ENCODE measurements at regions not wholly inside any gene's neighbourhood (a gene's known extent, or its start where the extent isn't known, plus 50 kb on each side); places are given as distances from the start of the nearest gene placed in this dataset.

GRCh38 chr21:35428001-35428320 lies 378.9 kb upstream of the RUNX1 start:
- no peaks in the 10 kb centered on the region for H3K36me3 ChIP-seq
- H3K9me3 ChIP-seq: peaks cover 21% of the 10 kb centered on the region
- no peaks in the 10 kb centered on the region for H3K4me1 ChIP-seq
- TF ChIP-seq Cebpa-rat (IDR thresholded peaks at IDR 0.05): no peak
- no peak overlapping the region for H3K27ac ChIP-seq
- no peak overlapping the region for H3K4me3 ChIP-seq
- no peaks in the 10 kb centered on the region for H3K27me3 ChIP-seq
- H3K4me2 ChIP-seq: no peak overlapping the region
- H3K9ac ChIP-seq: no peak overlapping the region
- no peaks in the 10 kb centered on the region for H4K20me1 ChIP-seq

GRCh38 chr21:35427320-35428000 lies 378.4 kb upstream of the RUNX1 start:
- no peak overlapping the region for H3K9ac ChIP-seq
- H3K4me1 ChIP-seq: no peaks in the 10 kb centered on the region
- no peaks in the 10 kb centered on the region for H4K20me1 ChIP-seq
- peaks cover 19% of the 10 kb centered on the region for H3K9me3 ChIP-seq
- H3K4me2 ChIP-seq: no peak overlapping the region
- H3K4me3 ChIP-seq: no peak overlapping the region
- no peaks in the 10 kb centered on the region for H3K36me3 ChIP-seq
- H3K27ac ChIP-seq: no peak overlapping the region
- no peak for TF ChIP-seq Cebpa-rat (IDR thresholded peaks at IDR 0.05)
- H3K27me3 ChIP-seq: no peaks in the 10 kb centered on the region

DNA sequence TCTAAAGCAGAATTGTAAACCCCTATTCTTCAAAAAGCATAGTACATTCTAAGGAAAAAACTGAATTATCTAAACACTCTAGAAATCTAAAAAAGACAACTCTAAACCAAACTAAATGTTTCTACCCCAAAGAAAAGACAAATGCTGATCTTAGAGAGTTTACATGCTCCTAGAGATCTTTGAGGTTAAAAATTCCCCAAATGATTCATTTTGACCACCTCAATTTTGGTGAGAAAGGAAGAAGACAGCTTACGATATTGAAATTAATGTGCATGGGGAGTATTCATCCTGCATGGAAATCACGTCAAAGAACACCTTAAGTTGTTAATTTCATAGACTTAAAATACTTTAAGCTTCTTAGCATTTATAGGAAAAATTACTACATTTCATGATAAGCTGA lies 377.8 kb upstream of the RUNX1 start:
- Histone ChIP-seq H3K36me3 (no peaks in the 10 kb centered on the region), H3K27ac (no peak overlapping the region), H3K4me2 (no peak overlapping the region), H3K27me3 (no peaks in the 10 kb centered on the region), H3K9ac (no peak overlapping the region), H4K20me1 (no peaks in the 10 kb centered on the region), H3K4me1 (no peaks in the 10 kb centered on the region), H3K9me3 (peaks cover 19% of the 10 kb centered on the region), H3K4me3 (no peak overlapping the region)
- no peak for TF ChIP-seq Cebpa-rat (IDR thresholded peaks at IDR 0.05)

DNA sequence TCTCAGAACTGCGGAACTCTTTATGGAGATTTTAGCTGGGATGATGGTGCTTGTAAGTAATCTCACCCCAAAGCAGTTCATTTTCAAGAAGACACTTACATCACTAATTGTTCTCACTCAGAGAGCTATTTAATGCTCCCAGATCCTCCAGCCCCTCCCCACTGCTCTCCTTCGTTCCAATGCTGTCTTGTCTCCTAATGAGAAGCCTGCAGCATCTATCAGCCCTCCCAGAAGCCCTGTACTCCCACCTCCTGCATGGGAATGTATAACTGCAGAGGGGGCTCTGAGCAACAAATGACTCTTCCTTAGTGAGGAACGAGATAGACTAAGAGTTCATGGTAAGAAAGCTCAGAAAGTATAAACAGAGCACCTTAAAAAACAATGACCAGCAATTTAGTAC lies 377.4 kb upstream of the RUNX1 start:
- no peak overlapping the region for H3K4me2 ChIP-seq
- TF ChIP-seq Cebpa-rat (IDR thresholded peaks at IDR 0.05): no peak
- H3K4me3 ChIP-seq: no peak overlapping the region
- H3K9ac ChIP-seq: no peak overlapping the region
- no peaks in the 10 kb centered on the region for H3K27me3 ChIP-seq
- no peak overlapping the region for H3K27ac ChIP-seq
- H4K20me1 ChIP-seq: no peaks in the 10 kb centered on the region
- no peaks in the 10 kb centered on the region for H3K4me1 ChIP-seq
- H3K36me3 ChIP-seq: no peaks in the 10 kb centered on the region
- H3K9me3 ChIP-seq: peaks cover 19% of the 10 kb centered on the region

DNA sequence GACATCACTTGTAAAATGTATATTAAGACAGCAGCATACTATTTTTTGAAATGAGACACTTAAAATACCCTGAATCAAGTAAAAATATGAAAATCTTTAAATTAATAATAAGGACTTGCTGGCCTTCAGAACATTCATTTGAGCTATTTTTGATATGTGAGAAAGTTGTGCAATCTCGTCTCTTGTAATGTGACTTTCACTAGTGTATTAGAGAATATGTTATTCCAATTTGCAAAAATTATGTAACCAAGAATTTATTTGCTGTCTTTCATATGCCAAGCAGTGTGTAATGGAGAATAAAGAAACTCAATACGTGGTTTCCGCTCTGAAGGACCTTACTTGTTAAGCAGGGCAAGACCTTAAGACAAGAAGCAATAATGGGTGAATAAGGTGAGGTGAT lies 375.0 kb upstream of the RUNX1 start:
- no peak overlapping the region for H3K27ac ChIP-seq
- peaks cover 23% of the 10 kb centered on the region for H3K9me3 ChIP-seq

DNA sequence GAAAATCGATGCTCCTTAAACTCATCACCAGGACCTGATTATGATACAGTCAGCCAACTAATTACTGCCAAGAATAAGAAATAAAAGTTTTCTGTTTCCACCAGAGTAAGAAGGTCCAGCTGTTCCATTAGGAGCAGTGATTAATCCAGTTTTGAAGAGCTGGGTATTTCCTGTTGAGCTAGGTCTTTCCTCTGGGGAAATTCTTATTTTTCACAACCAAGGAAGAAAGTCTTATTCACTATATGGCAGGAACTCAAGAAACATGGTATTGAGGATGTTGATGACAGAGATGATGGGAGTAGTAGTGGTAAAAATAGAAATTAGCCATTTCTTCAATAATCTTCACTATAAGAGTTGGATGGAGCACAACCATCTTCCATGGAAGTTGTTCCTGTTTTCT lies 374.6 kb upstream of the RUNX1 start:
- Histone ChIP-seq H3K9ac (no peak overlapping the region), H3K4me2 (no peak overlapping the region), H4K20me1 (no peaks in the 10 kb centered on the region), H3K4me1 (no peaks in the 10 kb centered on the region), H3K4me3 (no peak overlapping the region), H3K9me3 (peaks cover 23% of the 10 kb centered on the region), H3K36me3 (no peaks in the 10 kb centered on the region), H3K27ac (no peak overlapping the region), H3K27me3 (no peaks in the 10 kb centered on the region)
- no peak for TF ChIP-seq Cebpa-rat (IDR thresholded peaks at IDR 0.05)

More for the DNA sequence above, 375.0 kb upstream of the RUNX1 start:
- H3K36me3 ChIP-seq: no peaks in the 10 kb centered on the region
- H4K20me1 ChIP-seq: no peaks in the 10 kb centered on the region
- no peak; the same call in 1 of the 2 replicates for TF ChIP-seq Cebpa-rat (IDR thresholded peaks at IDR 0.05)
- H3K9ac ChIP-seq: no peak overlapping the region
- no peak overlapping the region for H3K4me2 ChIP-seq
- no peaks in the 10 kb centered on the region for H3K4me1 ChIP-seq
- no peak overlapping the region for H3K4me3 ChIP-seq
- no peaks in the 10 kb centered on the region for H3K27me3 ChIP-seq

- H3K27me3 ChIP-seq: no peaks in the 10 kb centered on the region
- H3K36me3 ChIP-seq: no peaks in the 10 kb centered on the region
- no peak overlapping the region for H3K4me3 ChIP-seq
- H3K9me3 ChIP-seq: peaks cover 23% of the 10 kb centered on the region
- H3K27ac ChIP-seq: no peak overlapping the region
- H3K9ac ChIP-seq: no peak overlapping the region
- no peak overlapping the region for H3K4me2 ChIP-seq
- no peak for TF ChIP-seq Cebpa-rat (IDR thresholded peaks at IDR 0.05)
- H4K20me1 ChIP-seq: no peaks in the 10 kb centered on the region
- no peaks in the 10 kb centered on the region for H3K4me1 ChIP-seq
Observed at GRCh38 chr21:35422011-35422410, 372.9 kb upstream of the RUNX1 start.

GRCh38 chr21:35421221-35421620 lies 372.1 kb upstream of the RUNX1 start:
- no peak overlapping the region for H3K4me2 ChIP-seq
- H3K27ac ChIP-seq: no peak overlapping the region
- TF ChIP-seq Cebpa-rat (IDR thresholded peaks at IDR 0.05): no peak
- H3K9ac ChIP-seq: no peak overlapping the region
- no peak overlapping the region for H3K4me3 ChIP-seq
- H3K4me1 ChIP-seq: no peaks in the 10 kb centered on the region
- no peaks in the 10 kb centered on the region for H3K27me3 ChIP-seq
- H4K20me1 ChIP-seq: no peaks in the 10 kb centered on the region
- peaks cover 23% of the 10 kb centered on the region for H3K9me3 ChIP-seq
- H3K36me3 ChIP-seq: no peaks in the 10 kb centered on the region

DNA sequence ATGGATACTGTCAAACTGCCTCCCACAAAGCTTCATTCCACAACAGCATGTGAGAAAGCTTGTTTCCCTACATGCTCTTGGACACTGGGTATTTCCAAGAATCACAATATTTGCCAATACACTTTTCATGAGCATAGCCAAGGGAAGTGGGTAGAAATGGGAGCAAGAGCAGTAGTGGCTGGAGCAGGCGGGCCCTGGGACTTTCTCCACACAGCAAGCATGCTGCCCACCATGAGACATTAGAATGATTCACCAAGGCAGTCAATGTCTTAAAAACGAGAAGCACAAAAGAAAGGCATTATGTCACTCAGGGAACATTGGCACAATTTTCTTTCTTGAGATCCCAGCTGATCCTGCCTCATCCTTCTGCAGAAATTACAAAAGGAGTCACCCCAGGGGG lies 371.6 kb upstream of the RUNX1 start:
- H3K4me2 ChIP-seq: no peak overlapping the region
- H3K27me3 ChIP-seq: no peaks in the 10 kb centered on the region
- peaks cover 23% of the 10 kb centered on the region for H3K9me3 ChIP-seq

GRCh38 chr21:35417762-35418161 lies 368.7 kb upstream of the RUNX1 start:
- Histone ChIP-seq H3K27me3 (no peaks in the 10 kb centered on the region), H3K9ac (no peak overlapping the region), H4K20me1 (no peaks in the 10 kb centered on the region), H3K4me1 (no peaks in the 10 kb centered on the region), H3K4me3 (no peak overlapping the region), H3K9me3 (peaks cover 17% of the 10 kb centered on the region), H3K27ac (no peak overlapping the region), H3K36me3 (no peaks in the 10 kb centered on the region), H3K4me2 (no peak overlapping the region)
- TF ChIP-seq Cebpa-rat (IDR thresholded peaks at IDR 0.05): no peak

More for the DNA sequence above, 371.6 kb upstream of the RUNX1 start:
- Histone ChIP-seq H3K36me3 (no peaks in the 10 kb centered on the region), H3K4me3 (no peak overlapping the region), H4K20me1 (no peaks in the 10 kb centered on the region), H3K27ac (no peak overlapping the region), H3K4me1 (no peaks in the 10 kb centered on the region), H3K9ac (no peak overlapping the region)
- no peak for TF ChIP-seq Cebpa-rat (IDR thresholded peaks at IDR 0.05)
